GM12878 (cell line): ENCODE measurements at regions not wholly inside any gene's neighbourhood (a gene's known extent, or its start where the extent isn't known, plus 50 kb on each side); places are given as distances from the start of the nearest gene placed in this dataset.

Source experiments
- NFYB ChIP-seq: IDR thresholded peaks from 2 replicates; pipeline ENCODE4 v1.6.1; 2011; ENCODE audit warnings: low read depth, mild to moderate bottlenecking, low read length, improper control_type of control experiment, moderate library complexity; ENCODE audit not compliant: insufficient read depth
- RAD21 ChIP-seq: IDR thresholded peaks from 2 replicates; pipeline ENCODE4 v1.6.1; 2011; ENCODE audit warnings: mild to moderate bottlenecking, low read depth, low read length, moderate library complexity; ENCODE audit not compliant: insufficient read depth
- RELA ChIP-seq: fragments of 450-650 bp; IDR thresholded peaks from 2 replicates; pipeline ENCODE4 v1.8.0; 2014; ENCODE audit warnings: borderline replicate concordance; ENCODE audit not compliant: partially characterized antibody
- TBL1XR1 ChIP-seq: IDR thresholded peaks from 2 replicates; pipeline ENCODE4 v1.6.1; 2012; ENCODE audit warnings: low read depth, low read length, improper control_type of control experiment
- TCF12 ChIP-seq: IDR thresholded peaks from 2 replicates; pipeline ENCODE4 v1.6.1; 2011; ENCODE audit warnings: low read depth, mild to moderate bottlenecking, low read length
- YBX1 ChIP-seq: fragments of 450-650 bp; IDR thresholded peaks from 2 replicates; pipeline ENCODE4 v1.6.1; 2016; ENCODE audit warnings: antibody characterized with exemption
- ZBED1 ChIP-seq: IDR thresholded peaks from 2 replicates; pipeline ENCODE4 v1.6.1; 2016; ENCODE audit warnings: borderline replicate concordance
- ZNF217 ChIP-seq: fragments of 450-650 bp; IDR thresholded peaks from 2 replicates; pipeline ENCODE4 v1.6.1; 2017; ENCODE audit warnings: antibody characterized with exemption, mild to moderate bottlenecking
- TF ChIP-seq, protein P1 (sequence below): fragments of 450-650 bp; IDR thresholded peaks from 2 replicates; pipeline ENCODE4 v1.6.1; 2017; ENCODE audit warnings: mild to moderate bottlenecking, moderate library complexity

DNA sequence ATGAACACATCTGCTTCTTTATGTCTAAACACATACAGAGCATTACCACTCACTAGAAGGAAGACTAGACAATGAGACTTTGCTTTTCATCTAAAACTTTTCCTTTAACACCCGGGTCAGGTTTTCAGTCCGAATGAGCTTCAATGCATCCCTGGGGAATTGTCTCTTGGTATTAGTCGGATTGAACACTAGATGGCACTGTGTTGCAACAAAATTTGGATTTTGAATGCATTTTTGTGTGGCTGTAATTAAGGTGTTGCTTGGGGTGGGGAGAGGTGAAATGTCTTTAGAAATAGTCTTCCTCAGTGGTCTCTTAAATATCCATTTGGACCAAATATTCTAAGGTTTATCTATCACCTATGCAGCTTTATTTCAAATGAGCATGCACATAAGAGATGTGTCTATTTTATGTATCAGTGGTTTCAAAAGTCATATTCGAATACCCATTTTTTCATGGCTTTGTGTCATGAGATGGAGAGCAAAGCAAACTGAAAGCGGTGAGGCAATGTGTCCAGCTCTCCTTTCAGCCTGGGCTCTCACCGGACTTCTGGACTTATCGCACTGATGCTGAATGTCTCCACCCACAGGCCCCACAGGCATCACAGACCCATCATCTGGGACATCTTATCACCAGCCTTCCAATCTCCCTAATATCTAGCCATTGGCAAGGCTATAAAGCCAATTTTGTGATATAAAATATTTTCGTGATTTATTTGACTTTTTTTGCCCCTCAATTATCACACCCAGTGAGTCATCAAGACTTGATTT is 510.3 kb downstream of the RNF144A start (continued):
- TF ChIP-seq, protein P1, sequence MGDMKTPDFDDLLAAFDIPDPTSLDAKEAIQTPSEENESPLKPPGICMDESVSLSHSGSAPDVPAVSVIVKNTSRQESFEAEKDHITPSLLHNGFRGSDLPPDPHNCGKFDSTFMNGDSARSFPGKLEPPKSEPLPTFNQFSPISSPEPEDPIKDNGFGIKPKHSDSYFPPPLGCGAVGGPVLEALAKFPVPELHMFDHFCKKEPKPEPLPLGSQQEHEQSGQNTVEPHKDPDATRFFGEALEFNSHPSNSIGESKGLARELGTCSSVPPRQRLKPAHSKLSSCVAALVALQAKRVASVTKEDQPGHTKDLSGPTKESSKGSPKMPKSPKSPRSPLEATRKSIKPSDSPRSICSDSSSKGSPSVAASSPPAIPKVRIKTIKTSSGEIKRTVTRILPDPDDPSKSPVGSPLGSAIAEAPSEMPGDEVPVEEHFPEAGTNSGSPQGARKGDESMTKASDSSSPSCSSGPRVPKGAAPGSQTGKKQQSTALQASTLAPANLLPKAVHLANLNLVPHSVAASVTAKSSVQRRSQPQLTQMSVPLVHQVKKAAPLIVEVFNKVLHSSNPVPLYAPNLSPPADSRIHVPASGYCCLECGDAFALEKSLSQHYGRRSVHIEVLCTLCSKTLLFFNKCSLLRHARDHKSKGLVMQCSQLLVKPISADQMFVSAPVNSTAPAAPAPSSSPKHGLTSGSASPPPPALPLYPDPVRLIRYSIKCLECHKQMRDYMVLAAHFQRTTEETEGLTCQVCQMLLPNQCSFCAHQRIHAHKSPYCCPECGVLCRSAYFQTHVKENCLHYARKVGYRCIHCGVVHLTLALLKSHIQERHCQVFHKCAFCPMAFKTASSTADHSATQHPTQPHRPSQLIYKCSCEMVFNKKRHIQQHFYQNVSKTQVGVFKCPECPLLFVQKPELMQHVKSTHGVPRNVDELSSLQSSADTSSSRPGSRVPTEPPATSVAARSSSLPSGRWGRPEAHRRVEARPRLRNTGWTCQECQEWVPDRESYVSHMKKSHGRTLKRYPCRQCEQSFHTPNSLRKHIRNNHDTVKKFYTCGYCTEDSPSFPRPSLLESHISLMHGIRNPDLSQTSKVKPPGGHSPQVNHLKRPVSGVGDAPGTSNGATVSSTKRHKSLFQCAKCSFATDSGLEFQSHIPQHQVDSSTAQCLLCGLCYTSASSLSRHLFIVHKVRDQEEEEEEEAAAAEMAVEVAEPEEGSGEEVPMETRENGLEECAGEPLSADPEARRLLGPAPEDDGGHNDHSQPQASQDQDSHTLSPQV = no peak
- TF ChIP-seq ZNF217 (peak; percentile 61; the same call in 1 of the 2 replicates), RELA (no peak), YBX1 (0 out of 2 replicates have a peak, but pooled peaks have one; percentile 19), TBL1XR1 (no peak), NFYB (no peak), ZBED1 (no peak), RAD21 (peak; percentile 88), TCF12 (no peak)
